GM18873 (cell line): ENCODE measurements at regions not wholly inside any gene's neighbourhood (a gene's known extent, or its start where the extent isn't known, plus 50 kb on each side); places are given as distances from the start of the nearest gene placed in this dataset.

ENCODE experiments used
- ATAC-seq: cut with Tn5 transposase; IDR thresholded peaks from one replicate; pipeline ENCODE4 v1.9.1; 2021; ENCODE audit warnings: mild to moderate bottlenecking, moderate library complexity, moderate number of reproducible peaks; ENCODE audit not compliant: unreplicated experiment, low FRiP score

- no peak for ATAC-seq
Observed at GRCh38 chr9:88783711-88784083, 207.6 kb upstream of the S1PR3 start.

GRCh38 chr9:88784960-88785359, 206.3 kb upstream of the S1PR3 start:
- ATAC-seq = no peak

DNA sequence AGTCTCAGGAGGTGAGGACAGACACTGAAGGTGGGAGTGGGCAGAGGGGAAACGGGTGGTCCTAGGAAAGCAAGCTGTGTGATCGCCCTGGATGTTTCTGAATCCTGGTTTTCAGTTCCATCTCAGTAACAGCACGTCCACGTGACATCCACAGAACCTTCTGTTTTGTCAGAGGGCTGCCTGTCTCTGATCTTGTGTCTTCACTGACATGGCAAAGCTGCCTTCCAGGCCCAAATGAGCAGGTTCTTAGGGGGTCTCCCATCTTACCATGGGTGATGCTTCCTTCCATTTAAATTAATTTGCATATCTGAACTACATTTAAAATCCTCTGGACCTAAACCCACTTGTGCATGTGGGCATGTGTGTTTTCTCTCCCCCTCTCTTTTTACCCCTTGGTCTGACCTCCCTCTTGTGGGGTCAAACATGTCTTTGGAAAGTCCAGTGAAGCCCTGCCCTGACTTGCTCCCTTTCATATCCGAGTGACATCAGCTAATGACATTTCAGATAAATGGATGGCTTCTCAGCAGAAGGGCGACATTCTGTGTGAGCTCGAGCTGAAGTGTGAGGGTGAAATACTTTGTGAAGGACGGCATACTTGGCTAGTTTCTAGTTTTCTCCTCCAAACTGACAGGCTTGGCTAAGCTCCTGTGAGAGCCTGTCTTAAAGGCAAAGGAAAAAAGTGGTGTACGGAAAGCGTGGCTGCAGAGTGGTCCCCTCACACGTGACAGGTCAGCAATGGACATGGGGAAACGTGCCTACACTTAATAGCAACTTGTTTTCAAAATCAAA, 204.8 kb upstream of the S1PR3 start:
- no peak for ATAC-seq

DNA sequence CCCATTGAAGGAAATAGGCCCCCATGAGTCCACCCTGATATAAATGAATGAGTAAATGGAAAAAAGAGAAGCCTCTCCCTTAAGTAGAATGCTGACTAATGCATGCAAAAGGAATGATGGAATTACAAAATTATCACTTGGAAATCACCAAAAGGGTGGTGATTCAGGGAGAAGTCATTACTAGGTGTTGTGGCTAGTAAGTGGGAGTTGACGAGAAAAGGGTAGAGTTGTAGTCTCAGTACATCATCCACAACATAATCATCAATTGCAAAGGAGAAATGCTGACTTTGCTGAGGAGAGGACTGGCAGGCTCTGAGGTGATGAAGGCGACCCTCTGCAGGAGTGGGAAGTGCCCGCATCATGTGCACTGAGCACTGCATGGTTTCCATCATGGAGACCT, 201.5 kb upstream of the S1PR3 start:
- ATAC-seq = no peak

DNA sequence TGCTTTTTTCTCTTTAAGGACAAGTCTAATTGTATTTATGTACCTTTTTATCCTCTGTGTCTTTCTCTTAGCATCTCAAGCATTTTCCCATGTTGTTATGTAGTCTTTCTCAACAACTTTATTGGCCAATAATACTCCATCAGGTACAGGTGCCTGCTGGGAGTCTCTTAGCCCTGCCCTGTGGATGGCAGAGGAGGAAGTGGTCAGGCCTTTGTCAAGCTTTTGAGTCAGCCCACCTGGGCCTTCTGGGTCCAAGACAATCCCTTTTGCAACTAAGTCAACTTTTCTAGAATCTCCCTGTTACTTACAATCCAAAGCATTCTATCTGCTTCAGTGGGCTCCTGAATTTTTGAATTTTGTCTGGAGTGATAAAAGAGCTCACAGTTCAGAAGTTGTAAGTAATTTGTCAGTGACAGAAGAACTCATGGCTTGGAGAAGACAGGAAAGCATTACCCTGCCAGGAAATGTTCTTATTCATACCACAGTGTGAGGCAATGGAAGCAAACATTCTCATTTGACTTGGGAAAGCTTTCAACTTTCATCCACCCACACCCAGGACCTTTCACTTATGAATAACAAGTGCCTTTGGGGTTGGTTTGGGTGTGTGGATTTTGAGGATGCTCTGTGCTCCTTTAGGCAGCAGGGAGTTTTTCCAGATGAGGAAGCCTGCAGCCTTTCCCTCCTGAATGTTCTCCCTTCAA, 200.0 kb upstream of the S1PR3 start:
- ATAC-seq = no peak

- ATAC-seq = no peak
Observed at GRCh38 chr9:88792502-88792901, 198.8 kb upstream of the S1PR3 start.

GRCh38 chr9:88794100-88794499, 197.2 kb upstream of the S1PR3 start:
- ATAC-seq = no peak

- ATAC-seq = no peak
Observed at GRCh38 chr9:88796947-88797346, 194.3 kb upstream of the S1PR3 start.

- no peak for ATAC-seq
Observed at GRCh38 chr9:88798476-88798875, 192.8 kb upstream of the S1PR3 start.

DNA sequence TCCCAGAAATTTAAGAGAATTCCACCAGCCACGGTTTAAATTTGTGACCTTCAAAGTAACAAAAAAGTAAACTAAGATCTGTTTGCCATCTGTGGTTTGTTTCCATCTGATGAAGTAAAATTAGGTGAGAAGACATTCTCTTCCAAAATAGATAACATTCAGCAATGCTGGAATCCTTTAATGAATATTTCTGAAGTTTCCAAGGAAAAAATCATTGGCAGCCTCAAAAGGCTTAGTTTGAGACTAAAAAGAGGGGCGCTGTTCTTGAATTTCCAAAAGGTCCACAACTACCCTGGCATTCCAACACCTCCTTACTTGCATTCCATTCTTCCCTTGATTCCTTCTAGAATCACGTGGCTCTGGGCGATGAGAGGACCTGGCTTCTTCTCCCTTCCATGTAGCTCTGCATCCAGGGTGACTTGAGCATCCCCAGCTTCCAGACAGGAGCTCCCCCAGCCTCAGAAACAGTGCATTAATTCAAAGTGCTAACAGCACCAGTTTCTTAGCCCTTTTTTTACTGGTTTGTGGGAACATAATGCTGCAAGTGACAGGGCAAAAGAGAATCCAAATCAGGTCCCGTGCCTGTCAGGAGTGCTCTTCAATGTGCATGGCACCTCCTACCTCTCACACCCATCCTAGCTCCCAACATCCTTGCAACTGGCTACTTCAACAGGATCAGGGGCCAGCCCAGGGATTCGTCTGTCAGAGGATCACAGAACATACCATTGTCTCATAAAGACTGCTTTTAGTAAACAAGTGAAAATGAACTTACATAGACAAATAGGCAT, 191.5 kb upstream of the S1PR3 start:
- no peak for ATAC-seq

DNA sequence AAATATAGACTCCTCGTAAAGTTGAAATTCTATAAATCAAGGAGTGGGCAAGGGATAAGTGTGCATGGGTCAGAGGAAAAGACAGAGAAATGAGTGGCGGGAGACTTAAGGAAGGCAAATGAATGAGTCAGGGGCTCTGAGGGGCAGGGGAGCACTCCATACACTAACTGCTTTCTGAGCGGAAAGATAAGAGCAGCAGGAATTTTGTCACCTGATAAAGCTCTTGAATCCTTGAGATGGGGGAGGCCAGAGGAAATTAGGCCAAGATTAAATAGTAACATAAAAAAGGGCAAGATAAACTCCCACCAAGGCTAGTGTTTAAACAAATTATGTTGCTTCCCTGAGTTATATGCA, 191.0 kb upstream of the S1PR3 start:
- ATAC-seq = no peak

DNA sequence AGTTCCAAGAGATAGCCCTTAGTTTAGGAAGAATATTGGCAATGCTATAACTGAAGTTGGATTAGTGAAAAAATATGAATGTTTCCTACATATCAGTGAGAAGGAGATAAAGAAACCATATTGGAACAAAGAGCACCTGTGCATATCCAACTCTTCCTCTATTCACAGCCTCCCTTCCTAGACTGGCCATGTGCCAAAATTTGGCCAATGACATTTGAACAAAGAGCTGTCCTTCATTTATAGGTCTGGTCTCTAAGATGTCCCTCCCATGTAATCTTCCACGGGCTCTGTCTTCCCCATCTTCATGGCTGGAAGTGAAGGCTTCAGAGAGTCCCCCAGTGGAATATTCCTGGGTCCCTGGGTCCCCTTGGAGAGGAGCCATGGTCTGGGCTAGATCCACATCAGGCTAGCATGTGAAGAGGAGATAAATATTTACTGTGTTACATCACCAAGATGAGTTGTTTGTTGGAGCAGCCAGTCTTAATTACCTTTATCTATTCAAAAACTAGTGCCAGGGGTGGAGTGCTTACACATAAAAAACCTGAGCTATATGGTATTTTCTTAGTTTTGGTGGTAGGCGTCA, 190.0 kb upstream of the S1PR3 start:
- ATAC-seq = no peak

DNA sequence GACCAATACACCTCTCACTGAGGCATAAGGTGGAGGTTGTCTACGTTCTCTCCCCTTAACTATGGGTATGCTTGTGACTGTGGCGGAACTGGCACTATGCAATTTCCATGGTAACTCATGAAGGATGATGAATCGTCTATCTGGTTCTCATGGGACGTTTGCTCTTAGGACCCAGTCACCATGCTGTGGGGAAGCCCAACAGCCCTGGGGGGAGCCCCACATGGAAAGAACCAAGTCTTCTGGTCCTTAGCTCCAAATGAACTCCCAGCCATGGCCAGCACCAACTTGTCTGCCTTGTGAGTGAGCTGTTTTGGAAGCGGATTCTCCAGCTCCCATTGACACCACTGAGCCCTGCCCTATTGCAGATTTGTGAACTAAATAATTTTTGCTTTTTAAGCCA, 188.7 kb upstream of the S1PR3 start:
- ATAC-seq = no peak

DNA sequence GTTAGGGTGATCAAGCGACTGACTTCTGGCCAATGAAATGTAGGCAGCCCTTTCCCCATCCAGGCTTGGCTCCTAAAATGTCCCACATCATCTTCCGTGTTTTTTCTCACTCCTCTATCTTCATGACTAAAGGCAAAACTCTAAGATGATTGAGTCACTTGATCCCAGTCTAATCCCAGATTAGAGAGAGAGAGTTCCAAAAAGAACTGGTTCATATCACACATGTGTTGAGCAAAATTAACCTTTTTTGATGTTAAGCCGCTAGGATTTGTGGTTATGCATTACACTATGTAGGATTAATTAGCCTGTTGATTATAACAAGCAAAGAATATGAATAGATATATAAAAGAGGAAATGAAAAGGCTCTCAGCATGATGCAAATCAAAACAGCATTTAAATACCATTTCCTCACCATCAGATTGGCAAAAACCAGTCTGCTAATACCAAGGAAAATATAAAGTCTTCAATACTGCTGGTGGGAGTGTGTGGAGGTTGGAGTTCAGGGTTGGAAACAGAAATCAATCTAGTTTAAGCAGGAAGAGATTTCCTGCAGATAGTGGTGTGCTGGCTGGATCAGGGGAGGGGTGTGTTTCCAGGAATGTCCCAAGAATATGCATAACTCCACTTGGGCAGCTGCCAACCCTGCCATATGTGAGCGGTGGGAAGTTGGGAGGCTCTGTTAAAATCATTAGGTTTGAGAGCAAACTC, 187.6 kb upstream of the S1PR3 start:
- no peak for ATAC-seq

- ATAC-seq = no peak
Observed at GRCh38 chr9:88804254-88804596, 187.0 kb upstream of the S1PR3 start.

DNA sequence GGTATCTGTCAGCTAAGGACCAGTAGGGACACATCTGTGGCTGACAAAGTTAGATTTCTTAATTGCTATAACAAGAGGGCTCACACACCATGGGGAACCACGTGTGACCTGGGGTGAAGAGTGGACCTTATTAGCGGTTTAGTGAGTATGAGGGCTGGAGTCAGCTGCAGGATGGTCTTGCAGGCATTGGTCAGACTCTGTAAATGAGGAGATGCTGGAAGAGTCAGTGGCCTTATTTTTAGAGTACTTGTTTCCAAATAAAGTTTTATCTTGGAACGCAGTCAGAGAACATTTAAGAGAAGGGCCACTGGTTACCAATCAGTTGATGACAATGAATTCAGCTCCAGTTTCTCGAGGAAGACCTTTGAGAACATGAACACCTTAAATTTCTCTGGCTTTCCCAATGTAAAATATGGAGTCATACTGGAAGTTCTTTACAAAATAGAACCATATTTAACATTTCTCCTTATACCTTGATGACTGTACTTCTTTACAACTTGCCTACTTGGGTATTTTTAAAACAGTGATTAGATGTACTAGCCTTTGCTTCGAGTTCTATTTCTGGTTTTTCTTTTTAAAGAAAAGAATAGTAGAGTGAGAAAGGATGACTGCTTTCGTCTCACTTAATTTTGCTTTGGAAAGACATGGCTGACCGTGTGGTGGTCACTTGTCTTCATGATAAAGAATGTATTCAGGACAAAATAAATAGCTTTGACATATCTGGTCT, 185.9 kb upstream of the S1PR3 start:
- no peak for ATAC-seq

GRCh38 chr9:88807426-88807825, 183.8 kb upstream of the S1PR3 start:
- ATAC-seq = no peak

DNA sequence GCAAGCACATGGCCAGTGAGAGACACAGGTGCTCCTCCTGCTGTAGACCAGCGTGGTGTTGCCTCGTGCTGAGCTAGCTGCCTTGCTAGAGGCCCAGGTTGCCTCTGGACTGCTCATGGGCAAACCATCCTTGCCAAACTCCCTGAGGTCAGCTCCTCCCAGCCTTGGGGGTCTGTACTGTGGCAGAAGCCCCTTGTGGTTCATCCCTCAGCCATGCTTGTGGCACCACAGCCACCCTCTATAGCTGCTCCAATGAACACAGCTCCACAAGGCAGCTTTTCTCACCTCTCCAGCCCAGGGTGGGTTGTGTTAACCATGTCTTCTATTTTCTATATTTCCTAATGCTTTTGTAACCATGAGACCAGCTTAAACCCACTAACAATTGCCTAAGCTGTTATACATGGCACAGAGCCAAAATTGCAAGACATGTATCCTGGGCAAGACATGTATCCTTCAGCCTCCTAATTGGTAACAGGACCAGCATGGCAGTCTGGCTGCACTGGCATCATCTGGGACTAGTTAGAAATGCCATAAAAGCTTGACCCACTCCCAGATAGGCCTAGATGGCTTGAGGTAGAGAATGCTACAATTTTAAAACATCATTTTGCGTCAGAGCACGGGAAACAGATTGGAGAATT, 183.1 kb upstream of the S1PR3 start:
- ATAC-seq = no peak

DNA sequence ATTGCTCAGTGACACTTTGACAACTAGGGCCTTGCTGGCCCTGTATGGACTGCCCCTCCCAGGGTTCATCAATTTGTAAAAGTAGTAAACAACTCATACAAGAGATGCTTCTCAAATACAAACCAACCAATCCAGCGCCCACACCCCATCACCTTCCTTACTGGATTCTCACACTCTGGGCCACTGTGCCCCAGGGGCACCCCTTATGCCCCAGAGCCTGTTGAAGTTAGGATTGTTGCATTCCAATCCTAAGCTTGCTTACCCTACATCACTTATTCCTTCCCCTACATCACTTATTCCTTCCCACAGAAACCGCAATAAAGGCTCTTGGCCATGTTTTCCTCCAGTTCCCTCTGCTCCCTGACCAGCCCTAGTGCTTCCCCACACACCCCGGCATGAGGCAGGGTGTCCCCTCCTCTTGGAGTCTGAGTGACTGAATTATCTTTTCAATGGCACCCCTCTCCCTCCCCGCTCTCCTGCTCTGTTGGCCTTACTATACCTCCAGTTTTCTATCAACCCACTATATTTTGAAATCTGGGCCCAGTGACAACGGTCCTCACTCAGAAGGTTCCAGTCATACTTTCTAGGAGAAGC, 182.4 kb upstream of the S1PR3 start:
- ATAC-seq = no peak
